Osteoblast (primary cell): ENCODE measurements at regions not wholly inside any gene's neighbourhood (a gene's known extent, or its start where the extent isn't known, plus 50 kb on each side); places are given as distances from the start of the nearest gene placed in this dataset.

Source experiments
- DNase-seq: peaks from one replicate; pipeline ENCODE4 v3.0.0; 2011; ENCODE audit warnings: low spot score, mixed read lengths; ENCODE audit not compliant: insufficient read length; ENCODE audit errors: missing footprints
- H2AFZ ChIP-seq: 2 replicates; pipeline ENCODE4 v1.6.0; 2011; ENCODE audit warnings: mild to moderate bottlenecking, low read length
- H3K27ac ChIP-seq: 2 replicates; pipeline ENCODE4 v1.5.1; 2011; ENCODE audit warnings: mild to moderate bottlenecking, low read depth, low read length, moderate library complexity
- H3K27me3 ChIP-seq: 2 replicates; pipeline ENCODE4 v1.6.0; 2012; ENCODE audit warnings: mild to moderate bottlenecking, control low read depth, inconsistent platforms, low read length, moderate library complexity; ENCODE audit not compliant: insufficient read depth
- H3K36me3 ChIP-seq: 2 replicates; pipeline ENCODE4 v1.5.1; 2011; ENCODE audit warnings: mild to moderate bottlenecking, low read length, control low read depth, moderate library complexity; ENCODE audit not compliant: insufficient read depth
- H3K4me1 ChIP-seq: 2 replicates; pipeline ENCODE4 v1.5.1; 2011; ENCODE audit warnings: mild to moderate bottlenecking, low read length, control low read depth, moderate library complexity; ENCODE audit not compliant: insufficient read depth
- H3K4me2 ChIP-seq: 2 replicates; pipeline ENCODE4 v1.6.0; 2011; ENCODE audit warnings: mild to moderate bottlenecking, low read length; ENCODE audit not compliant: insufficient read depth
- H3K4me3 ChIP-seq: fragments of 200-600 bp; sonication (generic); 3 replicates; pipeline ENCODE4 v1.5.1; 2012; ENCODE audit warnings: mild to moderate bottlenecking, low read length, inconsistent platforms; ENCODE audit not compliant: insufficient read depth
- H3K79me2 ChIP-seq: 2 replicates; pipeline ENCODE4 v1.6.0; 2012; ENCODE audit warnings: mild to moderate bottlenecking, low read length, control low read depth, inconsistent platforms; ENCODE audit not compliant: insufficient read depth
- H3K9me3 ChIP-seq: 2 replicates; pipeline ENCODE4 v1.5.1; 2011; ENCODE audit warnings: low read depth, low read length, control low read depth
- H4K20me1 ChIP-seq: 2 replicates; pipeline ENCODE4 v1.6.0; 2012; ENCODE audit warnings: mild to moderate bottlenecking, low read length, control low read depth; ENCODE audit not compliant: insufficient read depth
- TF ChIP-seq, protein P1 (sequence below): IDR thresholded peaks from 2 replicates; pipeline ENCODE4 v1.5.1; 2011; ENCODE audit warnings: mild to moderate bottlenecking, low read depth, low read length, moderate library complexity; ENCODE audit errors: extremely low read depth

DNA sequence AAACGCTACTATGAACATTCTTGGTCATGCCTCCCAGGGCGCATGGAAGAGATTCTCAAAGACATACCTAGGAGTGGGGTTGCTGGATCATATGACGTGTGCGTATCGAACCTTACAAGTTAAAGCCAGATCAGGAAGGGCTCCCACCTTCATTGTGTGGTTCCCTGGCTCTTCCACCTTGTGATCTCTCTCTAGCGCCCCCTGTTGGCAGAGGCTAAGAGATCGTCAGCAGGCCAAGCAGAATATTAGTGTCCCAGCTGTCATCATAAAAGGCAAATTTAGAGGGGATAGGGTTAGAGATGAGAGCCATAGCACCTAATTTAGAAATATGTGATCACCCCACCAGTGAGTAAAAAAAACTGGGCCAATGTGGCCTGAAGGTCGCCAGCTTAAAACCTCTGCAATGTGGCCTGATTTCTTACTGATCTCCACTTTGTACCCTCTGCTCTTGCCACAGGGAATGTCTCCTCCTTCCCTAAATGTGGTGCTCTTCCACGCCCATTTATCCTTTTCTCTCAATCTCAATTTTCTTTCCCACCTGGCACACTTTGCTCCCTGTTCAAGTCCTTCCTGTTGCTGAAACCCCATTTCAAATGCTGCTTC lies 91.7 kb upstream of the SHB start:
- no peaks in the 10 kb centered on the region for H3K36me3 ChIP-seq
- H3K9me3 ChIP-seq, result no peaks in the 10 kb centered on the region
- H2AFZ ChIP-seq, result no peak overlapping the region
- H3K4me3 ChIP-seq, result no peak overlapping the region
- H4K20me1 ChIP-seq, result no peaks in the 10 kb centered on the region
- H3K4me1 ChIP-seq, result no peaks in the 10 kb centered on the region
- H3K79me2 ChIP-seq, result no peaks in the 10 kb centered on the region
- H3K27ac ChIP-seq, result no peak overlapping the region
- DNase-seq, result peak; percentile 77
- TF ChIP-seq, protein P1, sequence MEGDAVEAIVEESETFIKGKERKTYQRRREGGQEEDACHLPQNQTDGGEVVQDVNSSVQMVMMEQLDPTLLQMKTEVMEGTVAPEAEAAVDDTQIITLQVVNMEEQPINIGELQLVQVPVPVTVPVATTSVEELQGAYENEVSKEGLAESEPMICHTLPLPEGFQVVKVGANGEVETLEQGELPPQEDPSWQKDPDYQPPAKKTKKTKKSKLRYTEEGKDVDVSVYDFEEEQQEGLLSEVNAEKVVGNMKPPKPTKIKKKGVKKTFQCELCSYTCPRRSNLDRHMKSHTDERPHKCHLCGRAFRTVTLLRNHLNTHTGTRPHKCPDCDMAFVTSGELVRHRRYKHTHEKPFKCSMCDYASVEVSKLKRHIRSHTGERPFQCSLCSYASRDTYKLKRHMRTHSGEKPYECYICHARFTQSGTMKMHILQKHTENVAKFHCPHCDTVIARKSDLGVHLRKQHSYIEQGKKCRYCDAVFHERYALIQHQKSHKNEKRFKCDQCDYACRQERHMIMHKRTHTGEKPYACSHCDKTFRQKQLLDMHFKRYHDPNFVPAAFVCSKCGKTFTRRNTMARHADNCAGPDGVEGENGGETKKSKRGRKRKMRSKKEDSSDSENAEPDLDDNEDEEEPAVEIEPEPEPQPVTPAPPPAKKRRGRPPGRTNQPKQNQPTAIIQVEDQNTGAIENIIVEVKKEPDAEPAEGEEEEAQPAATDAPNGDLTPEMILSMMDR, result peak; percentile 92
- H3K27me3 ChIP-seq, result no peaks in the 10 kb centered on the region
- H3K4me2 ChIP-seq, result no peak overlapping the region

DNA sequence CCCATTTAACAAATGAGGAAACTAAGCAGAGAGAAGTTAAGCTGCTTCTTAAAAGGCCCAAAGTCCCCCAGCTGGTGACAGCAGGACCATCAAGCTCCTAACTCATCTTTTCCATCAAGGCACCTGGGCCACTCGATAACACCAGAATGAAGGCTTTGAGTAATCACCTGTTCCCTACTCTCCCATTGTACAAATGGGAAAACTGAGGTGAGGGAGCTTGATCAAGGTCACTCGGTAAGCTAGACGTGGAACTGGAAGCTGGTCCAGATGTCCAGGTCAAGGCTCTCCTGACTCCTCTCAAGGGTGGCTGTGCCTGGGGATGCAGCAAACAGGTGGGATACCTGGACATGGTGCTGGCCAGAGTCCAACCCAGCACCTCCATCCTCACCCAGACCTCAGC lies 90.6 kb upstream of the SHB start:
- TF ChIP-seq, protein P1, result no peak
- no peaks in the 10 kb centered on the region for H3K79me2 ChIP-seq
- no peaks in the 10 kb centered on the region for H3K4me1 ChIP-seq
- no peaks in the 10 kb centered on the region for H3K9me3 ChIP-seq
- H3K4me2 ChIP-seq, result no peak overlapping the region
- no peaks in the 10 kb centered on the region for H3K27me3 ChIP-seq
- no peak overlapping the region for H3K4me3 ChIP-seq
- no peak overlapping the region for H2AFZ ChIP-seq
- H4K20me1 ChIP-seq, result no peaks in the 10 kb centered on the region
- H3K36me3 ChIP-seq, result no peaks in the 10 kb centered on the region
- DNase-seq, result no peak
- no peak overlapping the region for H3K27ac ChIP-seq

DNA sequence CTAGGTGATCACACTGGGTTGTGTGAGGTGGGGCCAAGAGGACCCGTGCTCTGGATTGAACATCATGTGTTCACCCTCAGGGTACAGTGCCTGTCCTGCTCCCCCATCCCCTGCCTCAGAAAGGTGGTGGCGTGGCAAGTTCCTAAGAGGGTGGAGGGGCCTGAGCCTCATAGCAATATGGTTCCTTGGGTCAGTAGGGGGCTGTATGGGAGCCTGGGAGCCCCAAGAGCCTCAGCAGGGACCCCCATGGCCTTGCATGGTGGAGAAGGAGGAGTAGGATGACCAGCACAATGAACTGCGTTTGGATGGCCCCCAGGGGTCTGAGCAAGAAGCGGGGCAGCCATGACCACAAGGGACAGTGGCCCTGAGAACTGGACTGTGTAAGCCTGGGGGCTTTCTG lies 89.6 kb upstream of the SHB start:
- no peak overlapping the region for H2AFZ ChIP-seq
- H3K79me2 ChIP-seq, result no peaks in the 10 kb centered on the region
- no peaks in the 10 kb centered on the region for H3K4me1 ChIP-seq
- no peaks in the 10 kb centered on the region for H3K27me3 ChIP-seq
- TF ChIP-seq, protein P1, result no peak
- no peaks in the 10 kb centered on the region for H3K36me3 ChIP-seq
- H3K4me2 ChIP-seq, result no peak overlapping the region
- H3K9me3 ChIP-seq, result no peaks in the 10 kb centered on the region
- H3K4me3 ChIP-seq, result no peak overlapping the region
- DNase-seq, result no peak
- no peak overlapping the region for H3K27ac ChIP-seq
- no peaks in the 10 kb centered on the region for H4K20me1 ChIP-seq

DNA sequence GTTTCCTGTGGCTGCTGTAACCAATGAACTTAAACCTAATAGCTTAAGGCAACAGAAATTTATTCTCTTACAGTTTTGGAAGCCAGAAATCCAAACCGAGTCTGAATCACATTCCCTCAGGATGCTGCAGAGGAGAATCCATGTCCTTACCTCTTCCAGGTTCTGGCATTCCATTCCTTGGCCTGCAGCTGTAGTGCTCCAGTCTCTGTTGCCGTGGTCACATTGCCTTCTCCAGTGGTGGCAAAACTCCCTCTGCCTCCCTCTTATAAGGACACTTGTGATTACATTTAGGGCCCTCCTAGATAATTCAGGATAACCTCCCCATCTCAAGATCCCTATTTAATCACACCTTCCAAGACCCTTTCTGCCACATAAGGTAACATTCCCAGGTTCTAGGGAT lies 88.7 kb upstream of the SHB start:
- Histone ChIP-seq H3K9me3 (no peaks in the 10 kb centered on the region), H2AFZ (no peak overlapping the region), H3K4me2 (no peak overlapping the region), H3K27ac (no peak overlapping the region), H3K79me2 (no peaks in the 10 kb centered on the region), H3K4me1 (no peaks in the 10 kb centered on the region), H3K36me3 (no peaks in the 10 kb centered on the region), H3K4me3 (no peak overlapping the region), H3K27me3 (no peaks in the 10 kb centered on the region), H4K20me1 (no peaks in the 10 kb centered on the region)
- TF ChIP-seq, protein P1, result no peak
- DNase-seq, result no peak
